Ovary (tissue), 3 donors: ENCODE measurements at regions not wholly inside any gene's neighbourhood (a gene's known extent, or its start where the extent isn't known, plus 50 kb on each side); places are given as distances from the start of the nearest gene placed in this dataset.

Experiments
- CTCF ChIP-seq, 3 donors: fragments of 450-650 bp in 2 of 3; fragments of 200-600 bp in 1 of 3; IDR thresholded peaks; one replicate each; pipeline versions ENCODE4 v1.5.1 to v1.8.0; 2016 to 2022; ENCODE audit warnings: antibody characterized with exemption in 3 of 3, mild to moderate bottlenecking in 1 of 3
- EP300 ChIP-seq: sonication (generic); formaldehyde crosslinking; IDR thresholded peaks from one replicate; pipeline ENCODE4 v1.6.1; 2017; ENCODE audit warnings: antibody characterized with exemption
- donor health status: DM: no; HTN: no; CAD: no.

GRCh38 chr6:140203661-140204147 is 829.3 kb upstream of the CITED2 start:
- TF ChIP-seq CTCF (IDR thresholded peaks at IDR 0.05) (no peak), EP300 (no peak)
